ENCODE measurements at regions not wholly inside any gene's neighbourhood (a gene's known extent, or its start where the extent isn't known, plus 50 kb on each side); places are given as distances from the start of the nearest gene placed in this dataset.

GRCh38 chr17:79533116-79533515, 77.7 kb downstream of the RBFOX3 start:
- intact Hi-C loops (cut with DNase I), result loop anchor here (10.0 kb wide), 1 partner anchor 172 kb away; no protein-coding TSS in a partner anchor
- Histone ChIP-seq H3K36me3 (no peaks in the 10 kb centered on the region), H3K27me3 (replicated peaks; ENCODE audit: insufficient read depth) (no peaks in the 10 kb centered on the region), H3K4me1 (replicated peaks) (no peaks in the 10 kb centered on the region), H3K27ac (no peak overlapping the region), H3K4me3 (no peak overlapping the region), H3K9me3 (no peaks in the 10 kb centered on the region)
- DNase-seq (ENCODE audit: low spot score), result no peak
- TF ChIP-seq, protein P1, sequence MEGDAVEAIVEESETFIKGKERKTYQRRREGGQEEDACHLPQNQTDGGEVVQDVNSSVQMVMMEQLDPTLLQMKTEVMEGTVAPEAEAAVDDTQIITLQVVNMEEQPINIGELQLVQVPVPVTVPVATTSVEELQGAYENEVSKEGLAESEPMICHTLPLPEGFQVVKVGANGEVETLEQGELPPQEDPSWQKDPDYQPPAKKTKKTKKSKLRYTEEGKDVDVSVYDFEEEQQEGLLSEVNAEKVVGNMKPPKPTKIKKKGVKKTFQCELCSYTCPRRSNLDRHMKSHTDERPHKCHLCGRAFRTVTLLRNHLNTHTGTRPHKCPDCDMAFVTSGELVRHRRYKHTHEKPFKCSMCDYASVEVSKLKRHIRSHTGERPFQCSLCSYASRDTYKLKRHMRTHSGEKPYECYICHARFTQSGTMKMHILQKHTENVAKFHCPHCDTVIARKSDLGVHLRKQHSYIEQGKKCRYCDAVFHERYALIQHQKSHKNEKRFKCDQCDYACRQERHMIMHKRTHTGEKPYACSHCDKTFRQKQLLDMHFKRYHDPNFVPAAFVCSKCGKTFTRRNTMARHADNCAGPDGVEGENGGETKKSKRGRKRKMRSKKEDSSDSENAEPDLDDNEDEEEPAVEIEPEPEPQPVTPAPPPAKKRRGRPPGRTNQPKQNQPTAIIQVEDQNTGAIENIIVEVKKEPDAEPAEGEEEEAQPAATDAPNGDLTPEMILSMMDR (IDR thresholded peaks at IDR 0.05), result no peak
- TF ChIP-seq POLR2AphosphoS5 (IDR thresholded peaks at IDR 0.05), result no peak
- TF ChIP-seq POLR2A (IDR thresholded peaks at IDR 0.05), result no peak
- WGBS, result 91% methylated on average over 12 of the region's 12 CpGs

GRCh38 chr17:79532107-79532790, 78.6 kb downstream of the RBFOX3 start:
- no peak for DNase-seq (ENCODE audit: low spot score)
- WGBS, result 54% methylated on average over 7 of the region's 10 CpGs
- Histone ChIP-seq H3K36me3 (no peaks in the 10 kb centered on the region), H3K4me3 (no peak overlapping the region), H3K4me1 (replicated peaks) (no peaks in the 10 kb centered on the region), H3K27me3 (replicated peaks; ENCODE audit: insufficient read depth) (no peaks in the 10 kb centered on the region), H3K27ac (no peak overlapping the region), H3K9me3 (no peaks in the 10 kb centered on the region)
- intact Hi-C loops (cut with DNase I), result loop anchor here (10.0 kb wide), 1 partner anchor 173 kb away; no protein-coding TSS in a partner anchor
- TF ChIP-seq POLR2AphosphoS5 (IDR thresholded peaks at IDR 0.05) (no peak), POLR2A (IDR thresholded peaks at IDR 0.05) (no peak)
- TF ChIP-seq, protein P1 (IDR thresholded peaks at IDR 0.05), result no peak

- H3K4me1 ChIP-seq (replicated peaks), result no peaks in the 10 kb centered on the region
- no peak overlapping the region for H3K4me3 ChIP-seq
- H3K27me3 ChIP-seq (replicated peaks; ENCODE audit: insufficient read depth), result no peaks in the 10 kb centered on the region
- no peaks in the 10 kb centered on the region for H3K36me3 ChIP-seq
- TF ChIP-seq, protein P1 (IDR thresholded peaks at IDR 0.05), result no peak
- TF ChIP-seq POLR2A (IDR thresholded peaks at IDR 0.05) (no peak), POLR2AphosphoS5 (IDR thresholded peaks at IDR 0.05) (no peak)
- no peaks in the 10 kb centered on the region for H3K9me3 ChIP-seq
- 82% methylated on average over 30 of the region's 30 CpGs for WGBS
- DNase-seq (ENCODE audit: low spot score), result no peak
- intact Hi-C loops (cut with DNase I), result loop anchor here (10.0 kb wide), 1 partner anchor 173 kb away; no protein-coding TSS in a partner anchor
- H3K27ac ChIP-seq, result no peak overlapping the region
Measured at GRCh38 chr17:79531191-79532095, 79.4 kb downstream of the RBFOX3 start.

GRCh38 chr17:79530361-79531105, 80.3 kb downstream of the RBFOX3 start:
- DNase-seq (ENCODE audit: low spot score), result no peak
- no peaks in the 10 kb centered on the region for H3K36me3 ChIP-seq
- no peaks in the 10 kb centered on the region for H3K4me1 ChIP-seq (replicated peaks)
- H3K27ac ChIP-seq, result no peak overlapping the region
- no peaks in the 10 kb centered on the region for H3K9me3 ChIP-seq
- H3K4me3 ChIP-seq, result no peak overlapping the region
- TF ChIP-seq POLR2AphosphoS5 (IDR thresholded peaks at IDR 0.05), result no peak
- TF ChIP-seq POLR2A (IDR thresholded peaks at IDR 0.05), result no peak
- TF ChIP-seq, protein P1 (IDR thresholded peaks at IDR 0.05), result no peak
- H3K27me3 ChIP-seq (replicated peaks; ENCODE audit: insufficient read depth), result no peaks in the 10 kb centered on the region
- 82% methylated on average over 26 of the region's 32 CpGs for WGBS
- intact Hi-C loops (cut with DNase I), result loop anchor here (10.0 kb wide), 1 partner anchor 174 kb away; no protein-coding TSS in a partner anchor

Data from prostate gland (tissue), 2 donors.